ENCODE measurements at regions not wholly inside any gene's neighbourhood (a gene's known extent, or its start where the extent isn't known, plus 50 kb on each side); places are given as distances from the start of the nearest gene placed in this dataset.

DNA sequence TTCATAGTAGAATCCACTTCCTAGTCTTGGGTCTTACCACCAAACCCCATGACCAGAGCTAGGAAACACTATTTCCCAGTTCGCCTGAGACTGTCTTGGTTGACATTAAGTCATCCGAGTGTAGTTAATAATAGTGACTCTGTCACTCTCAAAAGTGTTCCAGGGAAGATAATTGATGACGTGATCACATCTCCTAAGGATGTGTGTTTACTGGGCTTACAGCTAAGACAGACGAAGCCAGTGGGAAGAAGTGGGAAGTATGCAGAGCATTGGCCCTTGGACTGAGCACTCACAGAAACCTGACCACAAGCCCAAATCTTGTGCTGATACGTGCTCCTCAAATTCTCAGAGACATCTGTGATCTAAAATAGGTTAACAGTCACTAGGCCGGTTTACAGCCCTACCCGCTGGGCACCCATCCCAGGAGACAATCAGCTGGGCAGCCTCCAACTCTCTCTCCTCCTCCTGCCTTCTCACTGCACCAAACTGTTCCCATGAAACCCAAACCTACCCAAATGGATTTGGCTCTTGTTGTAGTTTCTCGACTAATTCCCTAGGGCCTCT lies 316.6 kb downstream of the TLE1 start:
- WGBS, 2 donors (ENCODE audit: low coverage in 1 of 2): 54 to 82% methylated on average over 2 to 8 of the region's 8 CpGs
- intact Hi-C loops (cut with DNase I; ENCODE audit: low total_unique reads): no loop called here
- TF ChIP-seq, protein P1, sequence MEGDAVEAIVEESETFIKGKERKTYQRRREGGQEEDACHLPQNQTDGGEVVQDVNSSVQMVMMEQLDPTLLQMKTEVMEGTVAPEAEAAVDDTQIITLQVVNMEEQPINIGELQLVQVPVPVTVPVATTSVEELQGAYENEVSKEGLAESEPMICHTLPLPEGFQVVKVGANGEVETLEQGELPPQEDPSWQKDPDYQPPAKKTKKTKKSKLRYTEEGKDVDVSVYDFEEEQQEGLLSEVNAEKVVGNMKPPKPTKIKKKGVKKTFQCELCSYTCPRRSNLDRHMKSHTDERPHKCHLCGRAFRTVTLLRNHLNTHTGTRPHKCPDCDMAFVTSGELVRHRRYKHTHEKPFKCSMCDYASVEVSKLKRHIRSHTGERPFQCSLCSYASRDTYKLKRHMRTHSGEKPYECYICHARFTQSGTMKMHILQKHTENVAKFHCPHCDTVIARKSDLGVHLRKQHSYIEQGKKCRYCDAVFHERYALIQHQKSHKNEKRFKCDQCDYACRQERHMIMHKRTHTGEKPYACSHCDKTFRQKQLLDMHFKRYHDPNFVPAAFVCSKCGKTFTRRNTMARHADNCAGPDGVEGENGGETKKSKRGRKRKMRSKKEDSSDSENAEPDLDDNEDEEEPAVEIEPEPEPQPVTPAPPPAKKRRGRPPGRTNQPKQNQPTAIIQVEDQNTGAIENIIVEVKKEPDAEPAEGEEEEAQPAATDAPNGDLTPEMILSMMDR (IDR thresholded peaks at IDR 0.05): no peak
- TF ChIP-seq POLR2AphosphoS5 (IDR thresholded peaks at IDR 0.05): no peak
- no peak for TF ChIP-seq EP300 (IDR thresholded peaks at IDR 0.05; ENCODE audit: low read depth)
- no peak for TF ChIP-seq POLR2A (IDR thresholded peaks at IDR 0.05)
- Histone ChIP-seq H3K4me3 (no peak overlapping the region), H3K36me3 (no peaks in the 10 kb centered on the region), H3K9me3 (no peaks in the 10 kb centered on the region), H3K27ac (no peak overlapping the region), H3K27me3 (no peaks in the 10 kb centered on the region), H3K4me1 (no peaks in the 10 kb centered on the region)
- in situ Hi-C loops (cut with MboI; ENCODE audit: low pct_ligation_motif_present in 1 of 4, low pct_unique_long_range_greater_than_20kb in 1 of 4, low sequenced_read_pairs in 3 of 4): no loop called here
- no peak for DNase-seq

DNA sequence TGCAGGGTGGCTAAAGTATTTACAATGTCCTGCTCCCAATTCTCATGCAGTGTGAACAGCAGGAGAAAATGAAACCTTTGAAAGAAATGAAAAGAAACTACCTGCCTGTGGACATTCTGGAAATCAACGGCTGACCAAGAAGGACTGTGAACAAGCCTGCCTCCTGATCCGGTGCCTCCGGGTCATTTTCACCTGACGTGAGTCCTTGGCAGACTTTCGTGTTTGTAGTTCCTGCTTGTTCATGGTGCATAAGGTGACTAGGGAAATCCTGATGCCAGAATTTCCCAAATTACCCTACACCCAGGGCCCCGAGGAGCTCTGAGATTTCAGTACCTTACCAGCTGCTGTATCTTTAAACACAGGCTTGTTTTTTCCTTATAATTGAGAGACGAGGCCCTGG lies 317.5 kb downstream of the TLE1 start:
- Histone ChIP-seq H3K4me3 (no peak overlapping the region), H3K27ac (no peak overlapping the region), H3K27me3 (no peaks in the 10 kb centered on the region), H3K4me1 (no peaks in the 10 kb centered on the region), H3K9me3 (no peaks in the 10 kb centered on the region), H3K36me3 (no peaks in the 10 kb centered on the region)
- intact Hi-C loops (cut with DNase I; ENCODE audit: low total_unique reads) (no loop called here), in situ Hi-C loops (cut with MboI; ENCODE audit: low pct_ligation_motif_present in 1 of 4, low pct_unique_long_range_greater_than_20kb in 1 of 4, low sequenced_read_pairs in 3 of 4) (no loop called here)
- DNase-seq: no peak
- 85 to 91% methylated on average over 5 to 7 of the region's 7 CpGs for WGBS, 2 donors (ENCODE audit: low coverage in 1 of 2)
- no peak for TF ChIP-seq POLR2A (IDR thresholded peaks at IDR 0.05)
- TF ChIP-seq, protein P1 (IDR thresholded peaks at IDR 0.05): no peak

DNA sequence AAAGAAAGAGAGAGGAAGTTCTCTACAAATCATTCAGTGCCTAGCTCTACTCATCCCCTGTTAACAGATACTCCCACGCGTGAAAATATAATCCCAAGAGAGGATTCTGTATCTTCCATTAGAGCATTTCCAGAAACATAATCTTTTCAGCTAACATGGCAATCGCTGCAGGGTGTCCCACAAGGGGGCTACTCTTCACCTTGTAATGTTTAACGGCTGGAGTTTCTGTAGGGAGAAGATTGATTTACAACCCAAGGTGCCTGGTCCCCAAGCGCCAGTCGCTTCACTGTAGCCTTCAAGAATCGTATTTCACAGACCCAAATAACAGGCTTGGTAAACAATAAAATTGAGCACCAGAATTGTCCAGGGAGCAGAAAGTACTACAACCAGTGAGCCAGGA lies 318.7 kb downstream of the TLE1 start:
- intact Hi-C loops (cut with DNase I; ENCODE audit: low total_unique reads): no loop called here
- in situ Hi-C loops (cut with MboI; ENCODE audit: low pct_ligation_motif_present in 1 of 4, low pct_unique_long_range_greater_than_20kb in 1 of 4, low sequenced_read_pairs in 3 of 4): no loop called here
- Histone ChIP-seq H3K4me3 (no peak overlapping the region), H3K27me3 (no peaks in the 10 kb centered on the region), H3K4me1 (no peaks in the 10 kb centered on the region), H3K27ac (no peak overlapping the region), H3K36me3 (no peaks in the 10 kb centered on the region), H3K9me3 (no peaks in the 10 kb centered on the region)
- no peak for DNase-seq
- 81% methylated on average over 7 of the region's 7 CpGs; no CpG with 5 or more reads in 1 of the 2 donors for WGBS, 2 donors (ENCODE audit: low coverage in 1 of 2)
- TF ChIP-seq, protein P1 (IDR thresholded peaks at IDR 0.05): no peak
- no peak for TF ChIP-seq POLR2A (IDR thresholded peaks at IDR 0.05)
- no peak for TF ChIP-seq EP300 (IDR thresholded peaks at IDR 0.05; ENCODE audit: low read depth)
- no peak for TF ChIP-seq POLR2AphosphoS5 (IDR thresholded peaks at IDR 0.05)

DNA sequence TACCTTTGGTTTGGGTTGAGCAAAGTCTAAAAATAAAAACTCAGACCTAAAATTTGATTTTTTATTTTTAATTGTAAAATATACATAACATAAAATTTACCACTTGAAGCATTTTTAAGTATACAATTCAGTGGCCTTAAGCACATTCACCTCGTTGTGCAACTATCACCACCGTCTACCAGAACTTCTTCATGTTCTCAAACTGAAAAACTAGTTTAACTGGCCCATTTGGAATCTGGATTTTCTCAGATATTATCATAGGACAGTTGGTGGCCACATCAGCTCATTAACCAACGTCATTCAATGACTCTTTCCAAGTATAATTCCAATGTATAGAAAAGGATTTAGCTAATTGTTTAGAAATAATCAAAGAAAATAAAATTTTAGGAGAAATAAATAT lies 319.3 kb downstream of the TLE1 start:
- H3K4me1 ChIP-seq: no peaks in the 10 kb centered on the region
- H3K36me3 ChIP-seq: no peaks in the 10 kb centered on the region
- H3K9me3 ChIP-seq: peaks cover 0 to 5% of the 10 kb centered on the region in 2 donors
- H3K27me3 ChIP-seq: no peaks in the 10 kb centered on the region
- DNase-seq: no peak
- intact Hi-C loops (cut with DNase I; ENCODE audit: low total_unique reads) (no loop called here), in situ Hi-C loops (cut with MboI; ENCODE audit: low pct_ligation_motif_present in 1 of 4, low pct_unique_long_range_greater_than_20kb in 1 of 4, low sequenced_read_pairs in 3 of 4) (no loop called here)
- TF ChIP-seq, protein P1 (IDR thresholded peaks at IDR 0.05): no peak
- TF ChIP-seq POLR2A (IDR thresholded peaks at IDR 0.05) (no peak), POLR2AphosphoS5 (IDR thresholded peaks at IDR 0.05) (no peak)
- H3K27ac ChIP-seq: no peak overlapping the region
- 56 to 58% methylated on average over 3 of the region's 3 CpGs for WGBS, 2 donors (ENCODE audit: low coverage in 1 of 2)
- no peak overlapping the region for H3K4me3 ChIP-seq

Measured in transverse colon (tissue), 4 donors.